Immature natural killer cell (primary cell): ENCODE measurements at regions not wholly inside any gene's neighbourhood (a gene's known extent, or its start where the extent isn't known, plus 50 kb on each side); places are given as distances from the start of the nearest gene placed in this dataset.

ENCODE experiments used
- DNase-seq, 3 donors: peaks; one replicate each; pipeline ENCODE4 v3.0.0; 2022; ENCODE audit warnings: mixed read lengths in 1 of 3
- H3K27ac Mint-ChIP-seq, 6 donors: one replicate each; pipeline ENCODE4 v1.8.0; 2020; ENCODE audit warnings: mixed read lengths in 6 of 6, mild to moderate bottlenecking in 5 of 6, inconsistent platforms in 4 of 6, moderate library complexity in 3 of 6
- H3K27me3 Mint-ChIP-seq, 3 donors: one replicate each; pipeline ENCODE4 v1.8.0; 2020 to 2021; ENCODE audit warnings: low read depth in 3 of 3, mild to moderate bottlenecking in 3 of 3, mixed read lengths in 3 of 3, moderate library complexity in 3 of 3, inconsistent platforms in 1 of 3
- H3K36me3 Mint-ChIP-seq, 3 donors: one replicate each; pipeline ENCODE4 v1.8.0; 2020; ENCODE audit warnings: mixed read lengths in 3 of 3, inconsistent platforms in 2 of 3, mild to moderate bottlenecking in 2 of 3
- H3K4me1 Mint-ChIP-seq, 2 donors: one replicate each; pipeline ENCODE4 v1.8.0; 2020; ENCODE audit warnings: inconsistent platforms in 2 of 2, mild to moderate bottlenecking in 2 of 2, mixed read lengths in 2 of 2, moderate library complexity in 1 of 2
- H3K4me3 Mint-ChIP-seq, 5 donors: one replicate each; pipeline ENCODE4 v1.8.0; 2020; ENCODE audit warnings: mild to moderate bottlenecking in 5 of 5, mixed read lengths in 5 of 5, inconsistent platforms in 3 of 5, moderate library complexity in 3 of 5
- H3K9me3 Mint-ChIP-seq, 6 donors: one replicate each; pipeline ENCODE4 v1.8.0; 2020; ENCODE audit warnings: mild to moderate bottlenecking in 6 of 6, mixed read lengths in 6 of 6, inconsistent platforms in 4 of 6, moderate library complexity in 3 of 6

DNA sequence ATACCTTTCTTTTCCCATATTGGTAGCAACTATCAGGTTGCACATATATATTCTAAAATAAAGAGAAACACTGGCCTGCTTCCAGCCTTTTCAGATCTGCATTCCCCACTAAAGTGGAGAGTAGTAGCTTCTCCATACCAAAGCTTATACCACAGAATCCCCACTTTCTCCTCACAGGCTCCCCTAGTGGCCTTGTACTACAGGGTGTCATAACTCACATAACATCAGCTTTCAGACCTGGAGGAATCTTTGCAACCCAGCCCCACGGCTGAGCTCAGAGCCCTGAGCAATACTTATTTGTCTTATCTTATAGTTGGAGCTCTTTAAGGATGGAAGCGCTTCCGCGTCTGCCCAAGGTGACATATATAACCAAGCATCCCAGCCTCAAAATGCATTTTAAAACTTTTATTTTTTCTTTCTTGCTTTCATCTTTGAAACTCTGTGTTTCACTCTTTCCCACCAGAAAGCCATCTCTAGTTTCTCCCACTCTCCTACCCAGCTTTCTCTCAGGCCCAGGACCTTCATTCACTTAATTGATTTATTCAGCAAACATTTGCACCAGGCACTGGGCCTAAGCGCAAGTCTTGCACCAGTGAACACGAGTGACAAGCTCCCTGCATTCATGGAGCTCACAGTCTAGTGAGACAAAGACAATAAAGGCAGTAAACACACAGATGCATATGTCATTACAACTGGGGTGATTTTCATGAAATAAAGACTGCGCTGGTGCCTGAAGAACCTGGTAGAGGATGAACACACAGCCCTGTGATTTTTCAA lies 254.7 kb downstream of the IPO8 start:
- H3K27ac Mint-ChIP-seq: no peak overlapping the region
- no peak overlapping the region for H3K4me3 Mint-ChIP-seq
- DNase-seq: no peak
- H3K9me3 Mint-ChIP-seq: peaks cover 0 to 9% (median 1%) of the 10 kb centered on the region in 6 donors
- peaks cover 0 to 1% (median 0%) of the 10 kb centered on the region in 3 donors for H3K27me3 Mint-ChIP-seq
- H3K36me3 Mint-ChIP-seq: no peaks in the 10 kb centered on the region
- H3K4me1 Mint-ChIP-seq: no peaks in the 10 kb centered on the region

DNA sequence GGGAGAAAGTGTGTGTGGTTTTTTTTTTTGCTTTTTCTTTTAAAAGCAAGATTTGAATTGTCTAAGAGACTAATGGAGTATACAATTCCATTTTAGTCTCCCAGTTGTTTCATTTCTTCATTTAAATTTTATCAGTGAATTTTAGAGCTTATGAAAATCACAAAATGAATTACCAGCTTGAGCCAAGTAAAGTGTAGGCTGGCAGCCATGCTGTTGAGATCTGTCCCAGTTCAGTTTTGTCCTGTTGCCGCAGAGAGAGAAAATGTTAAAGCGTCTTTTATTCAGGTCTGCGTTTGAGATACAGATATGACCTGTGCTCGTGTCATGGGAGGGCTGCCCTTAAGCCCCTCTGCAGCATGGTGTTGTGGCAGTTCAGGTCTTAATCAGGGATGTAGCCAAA lies 256.5 kb downstream of the IPO8 start:
- peaks cover 0 to 7% (median 0%) of the 10 kb centered on the region in 6 donors for H3K9me3 Mint-ChIP-seq

DNA sequence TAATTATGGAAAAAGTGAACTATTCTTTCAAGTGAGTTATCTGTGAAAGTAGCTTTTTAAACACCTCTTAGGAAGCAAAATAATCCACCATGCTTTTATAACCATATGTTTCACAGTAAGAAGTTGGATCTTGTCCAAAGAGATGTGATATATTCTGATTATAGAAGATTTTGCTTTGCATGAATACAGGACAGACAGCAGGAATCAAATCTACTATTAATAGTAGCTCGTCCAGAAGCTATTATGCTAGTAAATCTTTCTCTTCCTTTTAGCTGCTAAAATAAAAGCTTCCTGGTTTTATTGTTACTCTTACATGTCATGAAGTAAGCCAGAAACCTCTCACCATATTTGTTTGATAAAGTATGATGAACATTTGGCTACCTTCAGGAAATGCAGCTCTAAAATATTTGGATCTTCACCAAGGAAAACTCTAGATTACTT lies 257.0 kb downstream of the IPO8 start:
- DNase-seq: no peak
- H3K9me3 Mint-ChIP-seq: peaks cover 0 to 7% (median 0%) of the 10 kb centered on the region in 6 donors
- H3K4me3 Mint-ChIP-seq: no peak overlapping the region
- H3K27ac Mint-ChIP-seq: no peak overlapping the region
- no peaks in the 10 kb centered on the region for H3K36me3 Mint-ChIP-seq
- peaks cover 0 to 5% (median 0%) of the 10 kb centered on the region in 3 donors for H3K27me3 Mint-ChIP-seq
- H3K4me1 Mint-ChIP-seq: no peaks in the 10 kb centered on the region

More for the DNA sequence above, 256.5 kb downstream of the IPO8 start:
- no peak for DNase-seq
- Mint-ChIP-seq H3K36me3 (no peaks in the 10 kb centered on the region), H3K27ac (no peak overlapping the region), H3K4me3 (no peak overlapping the region), H3K4me1 (no peaks in the 10 kb centered on the region), H3K27me3 (peaks cover 0 to 5% (median 0%) of the 10 kb centered on the region in 3 donors)

DNA sequence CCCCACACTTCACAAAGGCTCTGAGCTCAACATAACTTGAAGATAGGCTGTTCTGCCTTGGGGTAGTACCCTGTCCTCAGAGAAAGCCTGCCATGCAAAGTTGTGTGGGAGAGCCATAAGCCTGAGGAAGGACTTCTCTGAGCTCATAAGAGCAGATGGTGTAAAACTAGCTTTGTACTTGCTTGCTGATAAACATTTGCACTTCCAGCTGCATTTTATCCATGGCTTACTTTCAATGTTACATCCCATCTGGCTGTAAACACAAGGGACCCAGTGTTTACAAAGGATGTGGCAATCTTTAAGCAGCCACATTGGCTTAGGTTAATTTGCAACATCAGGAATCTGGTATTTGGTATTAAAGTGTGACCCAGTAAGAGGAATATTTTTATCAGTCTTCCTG lies 258.1 kb downstream of the IPO8 start:
- H3K36me3 Mint-ChIP-seq: no peaks in the 10 kb centered on the region
- peaks cover 0 to 3% (median 0%) of the 10 kb centered on the region in 3 donors for H3K27me3 Mint-ChIP-seq
- H3K4me1 Mint-ChIP-seq: no peaks in the 10 kb centered on the region
- no peak overlapping the region for H3K4me3 Mint-ChIP-seq
- H3K27ac Mint-ChIP-seq: no peak overlapping the region
- no peak for DNase-seq
- H3K9me3 Mint-ChIP-seq: peaks cover 0 to 7% (median 0%) of the 10 kb centered on the region in 6 donors

DNA sequence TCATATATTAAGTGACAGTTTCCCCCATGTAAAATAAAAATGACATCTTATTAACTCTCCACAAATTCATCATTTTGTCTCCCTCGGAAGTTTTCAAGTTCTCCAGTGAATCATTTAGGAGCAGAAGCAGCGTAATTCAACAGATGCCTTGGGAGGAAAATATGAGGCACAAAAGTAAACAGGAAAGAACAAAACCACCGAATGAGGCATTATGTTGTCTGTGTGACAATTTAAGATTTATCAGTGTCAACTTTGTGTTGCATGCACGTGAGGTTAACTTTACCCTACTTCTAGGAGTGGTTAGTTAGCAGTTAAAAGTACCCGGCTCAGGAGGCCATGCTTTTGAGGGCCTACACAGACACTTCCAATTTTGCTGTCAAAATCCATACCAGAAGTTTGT lies 258.6 kb downstream of the IPO8 start:
- no peak overlapping the region for H3K4me3 Mint-ChIP-seq
- no peak for DNase-seq
- no peaks in the 10 kb centered on the region for H3K4me1 Mint-ChIP-seq
- H3K9me3 Mint-ChIP-seq: peaks cover 0 to 7% (median 0%) of the 10 kb centered on the region in 6 donors
- no peaks in the 10 kb centered on the region for H3K36me3 Mint-ChIP-seq
- no peak overlapping the region for H3K27ac Mint-ChIP-seq
- H3K27me3 Mint-ChIP-seq: peaks cover 0 to 3% (median 0%) of the 10 kb centered on the region in 3 donors

DNA sequence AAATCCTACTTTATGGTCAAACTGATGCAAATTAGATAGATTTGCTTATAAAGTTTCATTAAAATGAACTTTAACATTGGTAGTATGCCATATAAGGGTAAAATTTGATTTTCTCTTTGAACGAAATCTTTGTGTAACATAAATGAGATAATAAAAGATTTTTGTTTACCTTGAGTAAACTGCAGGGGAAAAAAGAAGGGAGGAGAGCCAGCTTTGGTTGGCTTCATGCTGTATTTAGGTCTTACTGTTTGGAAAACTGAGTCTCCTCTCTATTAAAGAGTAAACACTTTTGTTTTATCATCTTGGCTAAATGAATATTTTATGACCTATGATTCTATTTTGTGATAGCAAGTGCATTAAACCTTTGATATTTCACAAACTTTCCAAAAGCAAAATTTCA lies 267.6 kb downstream of the IPO8 start:
- Mint-ChIP-seq H3K27me3 (no peaks in the 10 kb centered on the region), H3K4me3 (no peak overlapping the region), H3K9me3 (peaks cover 0 to 10% (median 0%) of the 10 kb centered on the region in 6 donors), H3K27ac (no peak overlapping the region), H3K36me3 (no peaks in the 10 kb centered on the region), H3K4me1 (no peaks in the 10 kb centered on the region)
- DNase-seq: no peak

DNA sequence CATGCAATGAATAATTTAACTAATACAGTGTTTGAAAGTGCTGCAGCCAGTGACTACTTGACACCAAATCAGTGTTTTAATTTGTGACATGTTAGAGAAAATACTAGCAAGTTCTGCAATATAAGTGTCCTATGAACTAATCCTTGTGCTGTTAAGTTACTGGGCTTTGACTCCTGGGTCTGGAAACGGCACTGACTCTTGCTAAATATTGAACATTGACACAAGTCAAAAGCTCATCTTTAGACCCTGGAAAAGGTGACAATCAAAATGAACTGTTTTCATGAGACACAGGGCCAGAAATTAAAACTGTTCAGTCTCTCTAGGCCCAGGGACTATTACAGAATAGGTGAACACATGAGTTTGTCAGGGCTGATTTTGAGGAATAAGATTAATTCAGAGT lies 268.1 kb downstream of the IPO8 start:
- no peak overlapping the region for H3K4me3 Mint-ChIP-seq
- H3K36me3 Mint-ChIP-seq: no peaks in the 10 kb centered on the region
- H3K4me1 Mint-ChIP-seq: no peaks in the 10 kb centered on the region
- H3K27me3 Mint-ChIP-seq: peaks cover 0 to 3% (median 0%) of the 10 kb centered on the region in 3 donors
- DNase-seq: no peak
- H3K9me3 Mint-ChIP-seq: peaks cover 0 to 14% (median 0%) of the 10 kb centered on the region in 6 donors
- no peak overlapping the region for H3K27ac Mint-ChIP-seq

DNA sequence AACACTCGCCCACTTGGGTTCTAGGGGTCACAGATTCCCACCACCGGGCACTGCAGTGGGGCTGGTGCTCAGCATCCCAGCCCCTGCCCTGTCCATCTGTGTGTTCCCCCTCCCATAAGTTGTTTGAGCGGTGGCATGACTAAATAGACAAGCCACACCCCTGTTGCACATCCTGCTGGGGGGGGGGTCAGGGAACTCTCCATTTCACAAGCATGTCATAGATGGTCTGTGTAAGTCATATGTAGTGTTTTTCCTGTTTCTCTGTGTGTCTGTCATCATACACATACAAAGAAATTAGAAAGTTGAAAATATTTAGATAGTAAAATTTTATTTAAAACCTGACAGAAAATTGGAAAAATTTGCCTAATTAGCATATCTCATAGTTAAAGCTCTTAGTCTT lies 270.2 kb downstream of the IPO8 start:
- no peaks in the 10 kb centered on the region for H3K4me1 Mint-ChIP-seq
- no peak for DNase-seq
- H3K27ac Mint-ChIP-seq: no peak overlapping the region
- peaks cover 0 to 16% (median 0%) of the 10 kb centered on the region in 6 donors for H3K9me3 Mint-ChIP-seq
- no peak overlapping the region for H3K4me3 Mint-ChIP-seq
- H3K36me3 Mint-ChIP-seq: no peaks in the 10 kb centered on the region
- H3K27me3 Mint-ChIP-seq: peaks cover 0 to 3% (median 0%) of the 10 kb centered on the region in 3 donors

DNA sequence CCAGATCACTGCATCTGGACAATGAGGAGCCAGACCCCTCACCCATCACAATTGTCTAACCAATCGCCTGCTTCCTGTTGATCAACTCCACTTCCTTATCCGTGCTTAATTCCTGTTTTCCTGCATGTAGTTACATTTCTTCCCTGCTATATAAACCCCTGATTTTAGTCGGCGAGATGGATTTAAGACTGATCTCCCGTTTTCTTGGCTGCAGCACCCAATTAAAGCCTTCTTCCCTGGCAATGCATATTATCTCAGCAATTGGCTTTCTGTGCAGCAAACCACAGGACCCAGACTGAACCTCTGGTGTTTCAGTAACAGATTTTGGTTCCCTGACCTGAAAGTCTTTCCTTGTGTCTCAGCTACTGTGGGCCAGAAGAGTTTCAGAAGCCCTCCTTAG lies 272.3 kb downstream of the IPO8 start:
- Mint-ChIP-seq H3K36me3 (no peaks in the 10 kb centered on the region), H3K4me3 (no peak overlapping the region), H3K27me3 (peaks cover 0 to 3% (median 0%) of the 10 kb centered on the region in 3 donors), H3K4me1 (no peaks in the 10 kb centered on the region), H3K27ac (no peak overlapping the region), H3K9me3 (peaks cover 0 to 23% (median 2%) of the 10 kb centered on the region in 6 donors)
- no peak for DNase-seq

DNA sequence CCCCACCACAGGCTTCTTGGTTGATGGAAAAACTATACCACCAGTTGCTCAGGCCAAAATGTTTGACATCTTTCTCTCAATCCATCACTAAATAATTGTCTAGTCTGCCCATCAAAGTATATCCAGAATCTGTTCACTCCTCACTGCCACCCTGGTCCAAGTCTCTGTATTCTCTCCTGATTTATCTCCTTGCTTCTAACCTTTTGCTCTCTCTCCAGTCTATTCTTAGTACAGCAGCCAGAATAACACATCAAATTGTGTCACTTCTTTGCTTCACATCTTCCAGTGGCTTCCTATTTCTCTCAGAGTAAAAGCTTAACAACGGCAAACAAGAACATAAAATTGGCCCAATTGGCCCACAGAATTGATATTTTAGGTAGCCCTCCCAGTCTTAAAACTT lies 272.8 kb downstream of the IPO8 start:
- DNase-seq: no peak
- Mint-ChIP-seq H3K4me3 (no peak overlapping the region), H3K27me3 (peaks cover 0 to 3% (median 0%) of the 10 kb centered on the region in 3 donors), H3K4me1 (no peaks in the 10 kb centered on the region), H3K27ac (no peak overlapping the region), H3K36me3 (no peaks in the 10 kb centered on the region), H3K9me3 (peaks cover 0 to 28% (median 2%) of the 10 kb centered on the region in 6 donors)

DNA sequence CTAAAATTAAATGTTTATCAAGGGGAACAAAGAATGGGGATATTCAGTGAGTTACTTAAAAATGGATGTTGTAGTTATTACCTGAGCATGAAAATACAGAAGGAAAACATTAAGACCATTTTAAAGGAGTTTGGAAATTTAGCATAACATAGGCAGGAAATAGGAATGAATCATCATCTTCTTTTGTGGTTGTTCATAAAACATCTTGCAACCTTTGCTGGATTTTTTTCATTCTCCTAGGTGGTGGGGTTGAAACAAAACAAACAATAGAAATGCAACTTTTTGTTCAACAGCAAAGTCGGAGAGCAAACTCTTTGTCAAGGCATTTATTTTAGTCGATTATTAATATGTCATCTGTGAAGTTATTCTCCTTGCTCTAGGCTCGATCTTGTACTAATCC lies 275.1 kb downstream of the IPO8 start:
- no peak overlapping the region for H3K27ac Mint-ChIP-seq
- no peaks in the 10 kb centered on the region for H3K4me1 Mint-ChIP-seq
- DNase-seq: no peak
- H3K27me3 Mint-ChIP-seq: peaks cover 0 to 3% (median 0%) of the 10 kb centered on the region in 3 donors
- no peaks in the 10 kb centered on the region for H3K36me3 Mint-ChIP-seq
- peaks cover 0 to 28% (median 2%) of the 10 kb centered on the region in 6 donors for H3K9me3 Mint-ChIP-seq
- H3K4me3 Mint-ChIP-seq: no peak overlapping the region

DNA sequence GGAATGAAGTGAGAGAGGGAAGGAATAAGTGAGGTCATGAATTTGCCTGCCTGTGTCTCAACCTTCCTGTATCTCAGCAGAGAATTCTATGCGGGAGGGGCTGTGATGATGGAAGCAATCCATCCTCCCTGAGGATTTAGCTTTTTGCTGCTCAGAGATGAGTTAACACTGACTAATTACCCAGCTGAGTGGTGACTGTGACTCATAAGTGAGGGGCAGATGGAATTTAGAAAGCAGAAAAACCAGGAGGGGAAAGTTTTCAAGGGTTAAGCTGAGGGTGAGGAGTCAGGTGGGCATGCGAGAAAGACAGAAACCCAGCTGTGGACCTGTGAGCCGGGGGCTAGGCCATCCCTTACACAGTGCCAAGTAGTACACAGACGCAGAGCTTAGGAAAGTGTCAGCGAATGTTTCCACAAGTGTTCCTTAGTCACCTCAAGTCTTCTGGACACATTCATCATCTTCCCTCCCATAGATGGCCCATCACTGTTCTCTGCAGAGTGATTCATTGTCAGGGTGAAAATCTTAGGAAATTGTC lies 277.9 kb downstream of the IPO8 start:
- Mint-ChIP-seq H3K27ac (no peak overlapping the region), H3K4me1 (no peaks in the 10 kb centered on the region), H3K9me3 (peaks cover 0 to 15% (median 2%) of the 10 kb centered on the region in 6 donors), H3K4me3 (no peak overlapping the region), H3K27me3 (peaks cover 0 to under 1% (median 0%) of the 10 kb centered on the region in 3 donors), H3K36me3 (no peaks in the 10 kb centered on the region)
- no peak for DNase-seq

DNA sequence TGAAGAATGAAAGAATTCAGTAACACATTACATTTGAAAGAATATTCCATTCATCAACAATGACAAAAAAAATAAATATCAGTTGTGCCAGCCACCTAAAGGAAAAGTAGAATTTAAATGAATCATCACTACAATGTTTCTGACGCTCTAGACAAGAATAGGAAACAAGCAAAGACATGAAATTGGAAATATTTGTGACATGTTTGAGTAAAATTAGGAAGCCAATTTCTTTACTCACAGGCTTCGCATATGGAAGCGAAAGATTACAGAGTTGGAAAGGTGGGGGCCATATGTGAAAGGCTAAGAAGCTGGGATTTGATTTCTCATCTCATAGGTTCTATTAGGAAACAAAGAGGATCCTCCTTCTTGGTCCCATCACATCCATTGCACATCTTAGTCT lies 279.0 kb downstream of the IPO8 start:
- no peaks in the 10 kb centered on the region for H3K36me3 Mint-ChIP-seq
- peaks cover 0 to 3% (median 0%) of the 10 kb centered on the region in 3 donors for H3K27me3 Mint-ChIP-seq
- H3K9me3 Mint-ChIP-seq: peaks cover 0 to 14% (median 2%) of the 10 kb centered on the region in 6 donors
- H3K27ac Mint-ChIP-seq: no peak overlapping the region
- no peak for DNase-seq
- no peak overlapping the region for H3K4me3 Mint-ChIP-seq
- no peaks in the 10 kb centered on the region for H3K4me1 Mint-ChIP-seq

DNA sequence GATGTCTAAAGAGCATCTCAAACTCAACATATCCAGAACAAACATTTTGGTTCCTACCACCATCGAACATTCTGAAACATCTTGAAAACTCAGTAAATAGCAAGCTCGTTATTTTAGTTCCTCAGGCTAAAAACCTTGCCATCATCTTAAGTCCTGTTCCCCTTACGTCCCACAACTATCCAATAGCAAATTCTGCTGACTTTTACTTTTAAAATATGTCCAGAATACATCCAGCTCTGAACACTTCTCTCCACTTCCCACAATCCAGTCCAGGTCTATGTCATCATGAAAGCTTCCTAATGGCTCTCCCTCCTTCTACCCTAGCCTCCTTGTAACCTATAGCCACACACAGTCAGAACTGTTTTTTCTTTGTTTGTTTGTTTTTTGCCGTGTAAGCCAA lies 279.9 kb downstream of the IPO8 start:
- Mint-ChIP-seq H3K4me1 (no peaks in the 10 kb centered on the region), H3K27me3 (peaks cover 0 to 3% (median 0%) of the 10 kb centered on the region in 3 donors), H3K36me3 (no peaks in the 10 kb centered on the region), H3K27ac (no peak overlapping the region), H3K4me3 (no peak overlapping the region), H3K9me3 (peaks cover 0 to 14% (median 2%) of the 10 kb centered on the region in 6 donors)
- DNase-seq: no peak
